ENCODE measurements at regions not wholly inside any gene's neighbourhood (a gene's known extent, or its start where the extent isn't known, plus 50 kb on each side); places are given as distances from the start of the nearest gene placed in this dataset.

GRCh38 chr10:21068026-21068656 lies 171.0 kb upstream of the NEBL start:
- no peak for DNase-seq (ENCODE audit: low read depth in 2 of 2)
- H4K20me1 ChIP-seq (ENCODE audit: control insufficient read depth, extremely low read depth, insufficient read depth, low read length), result no peaks in the 10 kb centered on the region
- H3K4me2 ChIP-seq (ENCODE audit: extremely low read depth, insufficient read depth, low read length), result no peak overlapping the region

GRCh38 chr10:21065621-21066248 lies 168.6 kb upstream of the NEBL start:
- Histone ChIP-seq H3K4me1 (ENCODE audit: control insufficient read depth, extremely low read depth, insufficient read depth, low read length) (no peaks in the 10 kb centered on the region), H3K4me2 (ENCODE audit: extremely low read depth, insufficient read depth, low read length) (no peak overlapping the region), H3K27ac (ENCODE audit: insufficient read depth, low read length) (no peak overlapping the region), H3K27me3 (ENCODE audit: control insufficient read depth, insufficient read depth, low read length) (no peaks in the 10 kb centered on the region), H3K4me3 (replicated peaks in 1 of 4; ENCODE audit: control extremely low read depth in 1 of 4, insufficient read depth in 1 of 4, low read depth in 3 of 4, low read length in 4 of 4) (no peak overlapping the region), H4K20me1 (ENCODE audit: control insufficient read depth, extremely low read depth, insufficient read depth, low read length) (no peaks in the 10 kb centered on the region), H3K79me2 (ENCODE audit: control insufficient read depth, insufficient read depth, low read length) (no peaks in the 10 kb centered on the region), H2AFZ (ENCODE audit: low read length) (no peak overlapping the region), H3K9ac (ENCODE audit: insufficient read depth, low read length) (no peak overlapping the region), H3K36me3 (ENCODE audit: control insufficient read depth, insufficient read depth, low read length) (no peaks in the 10 kb centered on the region), H3K9me3 (ENCODE audit: control insufficient read depth, insufficient read depth, low read depth, low read length) (no peaks in the 10 kb centered on the region)
- TF ChIP-seq EZH2 (IDR thresholded peaks at IDR 0.05; ENCODE audit: low read length, missing control alignments) (no peak), CTCF (conservative IDR thresholded peaks at IDR 0.05 in 1 of 2, IDR thresholded peaks at IDR 0.05 in 1 of 2; ENCODE audit: low read depth in 1 of 2, low read length in 2 of 2) (no peak)
- no peak for DNase-seq (ENCODE audit: low read depth in 2 of 2)

More at GRCh38 chr10:21068026-21068656, 171.0 kb upstream of the NEBL start:
- TF ChIP-seq EZH2 (IDR thresholded peaks at IDR 0.05; ENCODE audit: low read length, missing control alignments) (no peak), CTCF (conservative IDR thresholded peaks at IDR 0.05 in 1 of 2, IDR thresholded peaks at IDR 0.05 in 1 of 2; ENCODE audit: low read depth in 1 of 2, low read length in 2 of 2) (no peak)
- Histone ChIP-seq H2AFZ (ENCODE audit: low read length) (no peak overlapping the region), H3K9ac (ENCODE audit: insufficient read depth, low read length) (no peak overlapping the region), H3K79me2 (ENCODE audit: control insufficient read depth, insufficient read depth, low read length) (no peaks in the 10 kb centered on the region), H3K36me3 (ENCODE audit: control insufficient read depth, insufficient read depth, low read length) (no peaks in the 10 kb centered on the region), H3K4me1 (ENCODE audit: control insufficient read depth, extremely low read depth, insufficient read depth, low read length) (no peaks in the 10 kb centered on the region), H3K27ac (ENCODE audit: insufficient read depth, low read length) (no peak overlapping the region), H3K4me3 (replicated peaks in 1 of 4; ENCODE audit: control extremely low read depth in 1 of 4, insufficient read depth in 1 of 4, low read depth in 3 of 4, low read length in 4 of 4) (no peak overlapping the region), H3K27me3 (ENCODE audit: control insufficient read depth, insufficient read depth, low read length) (no peaks in the 10 kb centered on the region), H3K9me3 (ENCODE audit: control insufficient read depth, insufficient read depth, low read depth, low read length) (no peaks in the 10 kb centered on the region)

- Histone ChIP-seq H3K4me3 (replicated peaks in 1 of 4; ENCODE audit: control extremely low read depth in 1 of 4, insufficient read depth in 1 of 4, low read depth in 3 of 4, low read length in 4 of 4) (no peak overlapping the region), H3K27me3 (ENCODE audit: control insufficient read depth, insufficient read depth, low read length) (no peaks in the 10 kb centered on the region), H3K9ac (ENCODE audit: insufficient read depth, low read length) (no peak overlapping the region), H3K9me3 (ENCODE audit: control insufficient read depth, insufficient read depth, low read depth, low read length) (no peaks in the 10 kb centered on the region), H3K4me1 (ENCODE audit: control insufficient read depth, extremely low read depth, insufficient read depth, low read length) (no peaks in the 10 kb centered on the region), H2AFZ (ENCODE audit: low read length) (no peak overlapping the region), H3K27ac (ENCODE audit: insufficient read depth, low read length) (no peak overlapping the region), H3K36me3 (ENCODE audit: control insufficient read depth, insufficient read depth, low read length) (no peaks in the 10 kb centered on the region), H3K79me2 (ENCODE audit: control insufficient read depth, insufficient read depth, low read length) (no peaks in the 10 kb centered on the region), H3K4me2 (ENCODE audit: extremely low read depth, insufficient read depth, low read length) (no peak overlapping the region), H4K20me1 (ENCODE audit: control insufficient read depth, extremely low read depth, insufficient read depth, low read length) (no peaks in the 10 kb centered on the region)
- DNase-seq (ENCODE audit: low read depth in 2 of 2), result no peak
- TF ChIP-seq EZH2 (IDR thresholded peaks at IDR 0.05; ENCODE audit: low read length, missing control alignments) (no peak), CTCF (conservative IDR thresholded peaks at IDR 0.05 in 1 of 2, IDR thresholded peaks at IDR 0.05 in 1 of 2; ENCODE audit: low read depth in 1 of 2, low read length in 2 of 2) (no peak)
Measured at GRCh38 chr10:21061982-21062381, 164.9 kb upstream of the NEBL start.
